H1 (cell line): ENCODE measurements at regions not wholly inside any gene's neighbourhood (a gene's known extent, or its start where the extent isn't known, plus 50 kb on each side); places are given as distances from the start of the nearest gene placed in this dataset.

ENCODE experiments used
- CTCF ChIA-PET: fragments of 300-600 bp; sonication (Branson Sonifier 250); formaldehyde crosslinking; loops from one replicate; lab custom pipeline; 2021; ENCODE audit not compliant: partially characterized antibody; lab: Charles Lee
- POLR2A ChIA-PET: fragments of 300-600 bp; sonication (Branson Sonifier 250); formaldehyde crosslinking; loops from one replicate; lab custom pipeline; 2021; ENCODE audit warnings: inconsistent platforms; ENCODE audit not compliant: partially characterized antibody; lab: Charles Lee
- DNase-seq, 2 experiments: peaks; one replicate each; pipeline versions ENCODE4 v3.0.0 to v3.0.0-alpha.2; 2010 to 2022; ENCODE audit warnings: low spot score in 2 of 2, low read depth in 1 of 2, mixed read lengths in 1 of 2
- FAIRE-seq: peaks from 2 replicates; lab custom pipeline; 2011; peaks lifted over from hg19 to GRCh38; lab: Jason Lieb, UNC
- H2AFZ ChIP-seq: 2 replicates; pipeline ENCODE4 v1.8.1; 2012; ENCODE audit warnings: low read length, inconsistent platforms
- H2AK5ac ChIP-seq: 2 replicates; pipeline ENCODE4 v1.6.1; 2013; ENCODE audit warnings: low read depth, low read length
- H2BK120ac ChIP-seq: replicated peaks from 2 replicates; pipeline ENCODE3; 2013; ENCODE audit warnings: low read depth, low read length, inconsistent platforms
- H2BK12ac ChIP-seq: 2 replicates; pipeline ENCODE4 v1.6.1; 2013; ENCODE audit warnings: low read depth, low read length
- H2BK15ac ChIP-seq: 2 replicates; pipeline ENCODE4 v1.6.1; 2013; ENCODE audit warnings: low read length
- H2BK20ac ChIP-seq: 2 replicates; pipeline ENCODE4 v1.6.1; 2013; ENCODE audit warnings: low read length
- H2BK5ac ChIP-seq: 2 replicates; pipeline ENCODE4 v1.6.1; 2013; ENCODE audit warnings: low read depth, low read length
- H3K14ac ChIP-seq: 2 replicates; pipeline ENCODE4 v1.6.1; 2013; ENCODE audit warnings: inconsistent platforms; ENCODE audit not compliant: insufficient read length
- H3K18ac ChIP-seq: 2 replicates; pipeline ENCODE4 v1.6.1; 2013; ENCODE audit warnings: low read length; ENCODE audit errors: extremely low read depth
- H3K23ac ChIP-seq: 2 replicates; pipeline ENCODE4 v1.6.1; 2013; ENCODE audit warnings: inconsistent platforms; ENCODE audit not compliant: insufficient read length
- H3K23me2 ChIP-seq: 2 replicates; pipeline ENCODE4 v1.6.1; 2013; ENCODE audit warnings: low read depth, low read length
- H3K27ac ChIP-seq: 2 replicates; pipeline ENCODE4 v1.6.1; 2011; ENCODE audit warnings: low read depth, low read length, inconsistent platforms
- H3K27me3 ChIP-seq, 4 experiments: replicated peaks in 1 of 4; 1 replicate in 1 of 4; 2 replicates in 3 of 4; pipeline versions ENCODE4 v1.6.1 to v1.8.1; 2011 to 2013; ENCODE audit warnings: low read length in 3 of 4, mild to moderate bottlenecking in 3 of 4, inconsistent platforms in 2 of 4, mixed read lengths in 2 of 4, moderate library complexity in 1 of 4; ENCODE audit not compliant: control insufficient read depth in 3 of 4, insufficient read depth in 3 of 4; ENCODE audit errors: extremely low read depth in 1 of 4
- H3K36me3 ChIP-seq, 4 experiments: 2 replicates each; pipeline versions ENCODE4 v1.6.1 to v1.8.1; 2011 to 2013; ENCODE audit warnings: mild to moderate bottlenecking in 4 of 4, low read length in 3 of 4, moderate library complexity in 2 of 4, control low read depth in 1 of 4, inconsistent platforms in 1 of 4; ENCODE audit not compliant: insufficient read depth in 4 of 4, control insufficient read depth in 2 of 4
- H3K4ac ChIP-seq: replicated peaks from 2 replicates; pipeline ENCODE3; 2013; ENCODE audit warnings: low read length, low read depth, mixed read lengths, inconsistent platforms; ENCODE audit not compliant: insufficient read length
- H3K4me1 ChIP-seq, 4 experiments: replicated peaks in 1 of 4; 1 replicate in 1 of 4; 2 replicates in 3 of 4; pipeline versions ENCODE4 v1.6.1 to v1.8.1; 2011 to 2013; ENCODE audit warnings: low read length in 3 of 4, inconsistent platforms in 2 of 4, mixed read lengths in 1 of 4; ENCODE audit not compliant: insufficient read depth in 4 of 4, control insufficient read depth in 3 of 4
- H3K4me2 ChIP-seq, 2 experiments: 2 replicates each; pipeline versions ENCODE4 v1.6.1 to v1.8.1; 2011 to 2013; ENCODE audit warnings: low read depth in 2 of 2, low read length in 2 of 2, control low read depth in 1 of 2, inconsistent platforms in 1 of 2, mild to moderate bottlenecking in 1 of 2; ENCODE audit not compliant: insufficient read depth in 1 of 2
- H3K4me3 ChIP-seq, 4 experiments: fragments of 200-600, 300-600 bp in 1 of 4; sonication (generic), shearing (Covaris generic), sonication (Bioruptor Twin) in 1 of 4; 2 replicates each; pipeline versions ENCODE4 v1.5.1 to v1.8.1; 2011 to 2016; ENCODE audit warnings: low read length in 4 of 4, low read depth in 3 of 4, control low read depth in 2 of 4, inconsistent platforms in 2 of 4, mild to moderate bottlenecking in 2 of 4, mixed read lengths in 1 of 4, moderate library complexity in 1 of 4; ENCODE audit not compliant: insufficient read depth in 2 of 4; ENCODE audit errors: extremely low read depth in 1 of 4
- H3K56ac ChIP-seq: replicated peaks from 2 replicates; pipeline ENCODE3; 2013; ENCODE audit warnings: low read depth, mild to moderate bottlenecking, mixed read lengths, low read length, inconsistent platforms; ENCODE audit not compliant: insufficient read length
- H3K79me1 ChIP-seq: 2 replicates; pipeline ENCODE4 v1.6.1; 2013; ENCODE audit warnings: low read depth, low read length, control low read depth
- H3K79me2 ChIP-seq, 2 experiments: 2 replicates each; pipeline versions ENCODE4 v1.6.1 to v1.8.1; 2012 to 2013; ENCODE audit warnings: low read length in 2 of 2, mild to moderate bottlenecking in 2 of 2, inconsistent platforms in 1 of 2; ENCODE audit not compliant: insufficient read depth in 2 of 2, control insufficient read depth in 1 of 2
- H3K9ac ChIP-seq, 4 experiments: replicated peaks in 1 of 4; 1 replicate in 1 of 4; 2 replicates in 3 of 4; pipeline versions ENCODE4 v1.6.1 to v1.8.1; 2011 to 2013; ENCODE audit warnings: low read depth in 3 of 4, low read length in 3 of 4, control low read depth in 2 of 4, mild to moderate bottlenecking in 2 of 4, moderate library complexity in 2 of 4, inconsistent platforms in 1 of 4; ENCODE audit errors: extremely low read depth in 1 of 4
- H3K9me3 ChIP-seq, 2 experiments: 2 replicates each; pipeline versions ENCODE4 v1.6.1 to v1.8.1; 2012 to 2013; ENCODE audit warnings: mild to moderate bottlenecking in 2 of 2, moderate library complexity in 2 of 2, control low read depth in 1 of 2, inconsistent platforms in 1 of 2, low read depth in 1 of 2, low read length in 1 of 2, mixed read lengths in 1 of 2; ENCODE audit not compliant: insufficient read depth in 2 of 2
- H4K20me1 ChIP-seq, 2 experiments: replicated peaks in 1 of 2; 2 replicates each; pipeline versions ENCODE3 to v1.8.1; 2011 to 2013; ENCODE audit warnings: inconsistent platforms in 2 of 2, low read length in 2 of 2, mild to moderate bottlenecking in 1 of 2; ENCODE audit not compliant: insufficient read depth in 2 of 2, control insufficient read depth in 1 of 2
- H4K5ac ChIP-seq: 2 replicates; pipeline ENCODE4 v1.6.1; 2013; ENCODE audit warnings: low read length, low read depth, mixed read lengths, inconsistent platforms; ENCODE audit not compliant: insufficient read length
- H4K8ac ChIP-seq: 2 replicates; pipeline ENCODE4 v1.8.0; 2013; ENCODE audit warnings: mild to moderate bottlenecking, moderate library complexity, low read length, inconsistent platforms; ENCODE audit not compliant: insufficient read depth; ENCODE audit errors: extremely low read depth
- H4K91ac ChIP-seq: replicated peaks from 2 replicates; pipeline ENCODE3; 2013; ENCODE audit warnings: low read length, mixed read lengths, inconsistent platforms; ENCODE audit not compliant: insufficient read length
- BCL11A ChIP-seq, 2 experiments: IDR thresholded peaks; one replicate each; pipeline ENCODE4 v1.6.1; 2011; ENCODE audit warnings: low read depth in 2 of 2, low read length in 2 of 2, mild to moderate bottlenecking in 2 of 2
- CEBPB ChIP-seq: IDR thresholded peaks from 2 replicates; pipeline ENCODE4 v1.6.1; 2012; ENCODE audit warnings: low read depth, low read length
- CREB1 ChIP-seq: IDR thresholded peaks from 2 replicates; pipeline ENCODE4 v1.6.1; 2012; ENCODE audit warnings: inconsistent platforms
- RBBP5 ChIP-seq: IDR thresholded peaks from 2 replicates; pipeline ENCODE4 v1.7.1; 2012; ENCODE audit warnings: low read depth, mild to moderate bottlenecking, inconsistent platforms, low read length, moderate library complexity, borderline replicate concordance
- RNF2 ChIP-seq: fragments of 200-900, 300-1000 bp; sonication (generic); IDR thresholded peaks from 2 replicates; pipeline ENCODE4 v1.7.1; 2016; ENCODE audit warnings: borderline replicate concordance, low read depth, mild to moderate bottlenecking, antibody characterized with exemption, low read length; ENCODE audit not compliant: poor library complexity, severe bottlenecking; ENCODE audit errors: missing control alignments
- SAP30 ChIP-seq: fragments of 300-600 bp; sonication (generic); IDR thresholded peaks from 2 replicates; pipeline ENCODE4 v1.7.1; 2012; ENCODE audit warnings: low read length, moderate library complexity, mild to moderate bottlenecking, inconsistent platforms; ENCODE audit not compliant: insufficient read depth, insufficient replicate concordance
- SP2 ChIP-seq: IDR thresholded peaks from 2 replicates; pipeline ENCODE4 v1.6.1; 2012; ENCODE audit warnings: mild to moderate bottlenecking, low read length, inconsistent platforms
- TCF12 ChIP-seq: IDR thresholded peaks from 2 replicates; pipeline ENCODE4 v1.6.1; 2011; ENCODE audit warnings: low read depth, mild to moderate bottlenecking, low read length
- WGBS, 2 experiments: shearing (Covaris generic) in 1 of 2; methylation state at CpG; one replicate each; pipeline versions ENCODE4 v1.1.6 to v1.1.7; 2013 to 2015; ENCODE audit warnings: low lambda C conversion rate in 2 of 2, mixed read lengths in 2 of 2, inconsistent platforms in 1 of 2, low coverage in 1 of 2, missing lambda C conversion rate in 1 of 2; ENCODE audit not compliant: insufficient replicate concordance in 2 of 2, insufficient coverage in 1 of 2, insufficient read length in 1 of 2; ENCODE audit errors: extremely low coverage in 1 of 2, missing lambda C conversion rate in 1 of 2; 5-methylcytosine and 5-hydroxymethylcytosine counted together
- TF ChIP-seq, protein P1 (sequence below): IDR thresholded peaks from 2 replicates; pipeline ENCODE4 v1.6.1; 2012; ENCODE audit warnings: inconsistent platforms

GRCh38 chr1:177665935-177666334 lies 303.9 kb downstream of the SEC16B start:
- Histone ChIP-seq H4K8ac (no peak overlapping the region), H2BK20ac (no peak overlapping the region), H3K79me2 (no peaks in the 10 kb centered on the region), H3K9ac (no peak overlapping the region), H3K9me3 (no peaks in the 10 kb centered on the region), H2BK5ac (no peak overlapping the region), H4K20me1 (no peaks in the 10 kb centered on the region), H3K14ac (no peak overlapping the region), H2BK15ac (no peak overlapping the region), H2BK120ac (no peak overlapping the region), H4K5ac (no peak overlapping the region), H3K36me3 (no peaks in the 10 kb centered on the region), H3K23ac (no peak overlapping the region), H2AFZ (no peak overlapping the region; the same call in 1 of the 2 replicates), H2AK5ac (no peak overlapping the region), H4K91ac (no peak overlapping the region), H3K27ac (no peak overlapping the region), H3K23me2 (no peaks in the 10 kb centered on the region), H3K79me1 (no peaks in the 10 kb centered on the region), H3K18ac (no peak overlapping the region), H3K4ac (no peak overlapping the region), H2BK12ac (no peak overlapping the region), H3K4me1 (no peaks in the 10 kb centered on the region), H3K4me2 (no peak overlapping the region), H3K4me3 (no peak overlapping the region), H3K56ac (no peak overlapping the region), H3K27me3 (no peaks in the 10 kb centered on the region)
- ChIA-PET CTCF (no interaction called here), POLR2A (no interaction called here)
- FAIRE-seq (no peak), DNase-seq (no peak)
- no peak for TF ChIP-seq RNF2
- no peak for TF ChIP-seq SAP30
- TF ChIP-seq BCL11A (IDR thresholded peaks at IDR 0.05; ENCODE audit: low read depth in 2 of 2, low read length in 2 of 2): no peak
- TF ChIP-seq TCF12: no peak
- TF ChIP-seq SP2: no peak
- no peak for TF ChIP-seq CEBPB
- no peak for TF ChIP-seq CREB1
- no peak for TF ChIP-seq RBBP5
- TF ChIP-seq, protein P1, sequence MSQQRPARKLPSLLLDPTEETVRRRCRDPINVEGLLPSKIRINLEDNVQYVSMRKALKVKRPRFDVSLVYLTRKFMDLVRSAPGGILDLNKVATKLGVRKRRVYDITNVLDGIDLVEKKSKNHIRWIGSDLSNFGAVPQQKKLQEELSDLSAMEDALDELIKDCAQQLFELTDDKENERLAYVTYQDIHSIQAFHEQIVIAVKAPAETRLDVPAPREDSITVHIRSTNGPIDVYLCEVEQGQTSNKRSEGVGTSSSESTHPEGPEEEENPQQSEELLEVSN: no peak
- 93% methylated on average over 2 of the region's 2 CpGs; no CpG with 5 or more reads in 1 of the 2 experiments for WGBS, 2 experiments
